Muscle layer of colon (tissue), 2 donors: ENCODE measurements at regions not wholly inside any gene's neighbourhood (a gene's known extent, or its start where the extent isn't known, plus 50 kb on each side); places are given as distances from the start of the nearest gene placed in this dataset.

Experiments
- H3K27ac ChIP-seq: one replicate; pipeline ENCODE4 v1.7.0; 2013; ENCODE audit warnings: low read depth, mild to moderate bottlenecking, low read length, moderate library complexity
- H3K27me3 ChIP-seq, 2 donors: one replicate each; pipeline ENCODE4 v1.7.0; 2013; ENCODE audit warnings: low read length in 2 of 2, mild to moderate bottlenecking in 2 of 2; ENCODE audit not compliant: insufficient read depth in 2 of 2, control insufficient read depth in 1 of 2
- H3K36me3 ChIP-seq: one replicate; pipeline ENCODE4 v1.7.0; 2013; ENCODE audit warnings: mild to moderate bottlenecking, low read length; ENCODE audit not compliant: insufficient read depth
- H3K4me1 ChIP-seq: one replicate; pipeline ENCODE4 v1.7.0; 2013; ENCODE audit warnings: mild to moderate bottlenecking, low read length; ENCODE audit not compliant: insufficient read depth
- H3K4me3 ChIP-seq, 2 donors: one replicate each; pipeline ENCODE4 v1.7.0; 2013; ENCODE audit warnings: low read length in 2 of 2, low read depth in 1 of 2, mild to moderate bottlenecking in 1 of 2, moderate library complexity in 1 of 2
- H3K9ac ChIP-seq: one replicate; pipeline ENCODE4 v1.7.0; 2013; ENCODE audit warnings: low read length
- H3K9me3 ChIP-seq: one replicate; pipeline ENCODE4 v1.7.0; 2013; ENCODE audit warnings: mild to moderate bottlenecking, low read length
- donor health status: abdominal sarcoma.
- donor health status: Adenocarcinoma of cecum.

- H3K9ac ChIP-seq: no peak overlapping the region
- H3K9me3 ChIP-seq: no peaks in the 10 kb centered on the region
- no peaks in the 10 kb centered on the region for H3K36me3 ChIP-seq
- H3K27ac ChIP-seq: no peak overlapping the region
- no peaks in the 10 kb centered on the region for H3K27me3 ChIP-seq
- no peak overlapping the region for H3K4me3 ChIP-seq
- H3K4me1 ChIP-seq: no peaks in the 10 kb centered on the region
Measured at GRCh38 chr5:98517560-98518366, 255.7 kb upstream of the RGMB start.

DNA sequence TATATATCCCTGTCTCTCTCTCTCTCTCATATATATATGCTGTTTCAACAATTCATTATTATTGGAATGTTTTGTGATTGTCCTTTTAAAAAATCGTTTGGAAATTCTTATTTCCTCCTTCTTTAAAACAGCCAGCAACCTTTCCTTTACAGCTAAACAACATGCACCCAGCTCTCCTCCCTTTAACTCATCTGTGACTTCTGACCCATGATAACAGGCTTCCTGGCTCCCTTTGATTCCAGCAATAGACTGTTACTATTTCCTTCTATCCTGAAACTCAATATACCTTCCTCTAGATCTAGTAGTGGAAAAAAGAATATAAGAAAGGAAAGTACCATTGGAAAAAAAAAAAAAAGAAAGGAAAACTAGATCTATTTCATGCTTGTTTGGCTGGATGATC lies 254.7 kb upstream of the RGMB start:
- no peaks in the 10 kb centered on the region for H3K36me3 ChIP-seq
- no peaks in the 10 kb centered on the region for H3K4me1 ChIP-seq
- no peaks in the 10 kb centered on the region for H3K27me3 ChIP-seq
- H3K4me3 ChIP-seq: no peak overlapping the region
- no peak overlapping the region for H3K9ac ChIP-seq
- H3K27ac ChIP-seq: no peak overlapping the region
- no peaks in the 10 kb centered on the region for H3K9me3 ChIP-seq

GRCh38 chr5:98519571-98519970 lies 253.9 kb upstream of the RGMB start:
- H3K9me3 ChIP-seq: no peaks in the 10 kb centered on the region
- H3K9ac ChIP-seq: no peak overlapping the region
- H3K4me3 ChIP-seq: no peak overlapping the region
- H3K4me1 ChIP-seq: no peaks in the 10 kb centered on the region
- no peaks in the 10 kb centered on the region for H3K27me3 ChIP-seq
- H3K27ac ChIP-seq: no peak overlapping the region
- no peaks in the 10 kb centered on the region for H3K36me3 ChIP-seq

GRCh38 chr5:98521821-98522220 lies 251.6 kb upstream of the RGMB start:
- Histone ChIP-seq H3K27ac (no peak overlapping the region), H3K4me3 (no peak overlapping the region), H3K9me3 (no peaks in the 10 kb centered on the region), H3K27me3 (no peaks in the 10 kb centered on the region), H3K9ac (no peak overlapping the region), H3K4me1 (no peaks in the 10 kb centered on the region), H3K36me3 (no peaks in the 10 kb centered on the region)

DNA sequence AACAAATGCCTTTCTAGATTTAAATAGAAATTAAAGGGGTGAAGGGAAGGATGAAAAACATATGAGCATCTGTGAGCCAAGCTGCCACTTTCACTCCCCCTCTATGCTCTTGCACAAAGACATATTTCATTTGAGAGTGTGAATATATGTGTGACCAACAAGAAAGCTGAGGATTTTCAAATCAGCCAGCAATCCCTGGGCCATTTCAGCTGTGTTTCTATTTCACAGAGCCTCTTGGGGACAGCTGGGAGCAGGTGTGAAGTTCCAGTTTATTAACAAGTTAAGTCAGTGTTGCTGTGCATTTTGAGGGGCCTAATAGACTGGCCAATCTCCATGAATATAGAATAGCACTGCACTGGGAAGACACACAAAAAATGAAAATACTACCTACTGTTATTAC lies 248.7 kb upstream of the RGMB start:
- Histone ChIP-seq H3K27ac (no peak overlapping the region), H3K9me3 (no peaks in the 10 kb centered on the region), H3K36me3 (no peaks in the 10 kb centered on the region), H3K4me3 (no peak overlapping the region), H3K27me3 (no peaks in the 10 kb centered on the region), H3K4me1 (no peaks in the 10 kb centered on the region), H3K9ac (no peak overlapping the region)

DNA sequence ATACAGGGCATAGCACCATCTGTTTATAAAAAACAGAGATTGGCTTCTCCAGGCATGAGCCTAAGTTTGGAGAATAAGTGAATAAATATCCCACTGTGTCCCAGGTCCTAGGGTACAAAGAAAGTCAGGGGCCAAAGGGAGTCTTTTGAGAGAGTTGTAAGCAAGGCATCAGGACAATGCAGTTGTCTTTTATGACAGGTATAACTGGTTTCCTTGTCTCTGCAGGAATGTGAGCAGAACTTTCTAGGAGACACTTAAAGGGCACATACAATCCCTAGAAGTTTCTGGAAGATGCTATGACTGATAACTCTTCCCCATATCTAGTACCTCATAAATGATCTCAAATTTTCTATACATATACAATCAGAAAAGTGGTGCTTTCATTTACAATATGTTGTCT lies 245.6 kb upstream of the RGMB start:
- Histone ChIP-seq H3K4me3 (no peak overlapping the region), H3K4me1 (no peaks in the 10 kb centered on the region), H3K9ac (no peak overlapping the region), H3K27ac (no peak overlapping the region), H3K9me3 (no peaks in the 10 kb centered on the region), H3K27me3 (no peaks in the 10 kb centered on the region), H3K36me3 (no peaks in the 10 kb centered on the region)

- no peaks in the 10 kb centered on the region for H3K27me3 ChIP-seq
- H3K4me1 ChIP-seq: no peaks in the 10 kb centered on the region
- H3K9me3 ChIP-seq: no peaks in the 10 kb centered on the region
- H3K27ac ChIP-seq: no peak overlapping the region
- H3K36me3 ChIP-seq: no peaks in the 10 kb centered on the region
- H3K4me3 ChIP-seq: no peak overlapping the region
- H3K9ac ChIP-seq: no peak overlapping the region
Measured at GRCh38 chr5:98529321-98529720, 244.1 kb upstream of the RGMB start.

GRCh38 chr5:98530224-98530623 lies 243.2 kb upstream of the RGMB start:
- Histone ChIP-seq H3K4me1 (no peaks in the 10 kb centered on the region), H3K9ac (no peak overlapping the region), H3K27ac (no peak overlapping the region)

DNA sequence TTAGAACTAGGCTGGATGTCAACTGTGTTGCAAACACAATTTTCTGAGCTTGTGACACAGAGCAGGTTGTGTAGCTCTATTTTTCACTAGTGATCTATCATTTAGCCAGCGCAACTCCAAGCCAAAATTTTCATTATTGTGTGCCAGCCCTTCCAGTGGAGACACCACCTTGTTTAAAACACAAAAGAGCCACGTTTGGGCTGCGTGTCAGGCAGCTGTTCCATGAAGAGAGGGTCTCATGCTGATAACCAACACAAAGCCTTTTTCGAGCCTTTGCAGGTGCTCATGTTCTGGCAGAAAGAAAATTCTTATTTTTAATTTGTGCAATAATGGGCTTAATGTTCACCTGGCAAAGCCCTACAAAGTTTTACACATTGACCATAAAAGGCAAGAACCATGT lies 237.6 kb upstream of the RGMB start:
- no peak overlapping the region for H3K9ac ChIP-seq
- H3K4me1 ChIP-seq: no peaks in the 10 kb centered on the region
- H3K4me3 ChIP-seq: no peak overlapping the region
- no peaks in the 10 kb centered on the region for H3K36me3 ChIP-seq
- no peaks in the 10 kb centered on the region for H3K9me3 ChIP-seq
- no peak overlapping the region for H3K27ac ChIP-seq
- H3K27me3 ChIP-seq: no peaks in the 10 kb centered on the region

More at GRCh38 chr5:98530224-98530623, 243.2 kb upstream of the RGMB start:
- Histone ChIP-seq H3K27me3 (no peaks in the 10 kb centered on the region), H3K4me3 (no peak overlapping the region), H3K9me3 (no peaks in the 10 kb centered on the region), H3K36me3 (no peaks in the 10 kb centered on the region)

DNA sequence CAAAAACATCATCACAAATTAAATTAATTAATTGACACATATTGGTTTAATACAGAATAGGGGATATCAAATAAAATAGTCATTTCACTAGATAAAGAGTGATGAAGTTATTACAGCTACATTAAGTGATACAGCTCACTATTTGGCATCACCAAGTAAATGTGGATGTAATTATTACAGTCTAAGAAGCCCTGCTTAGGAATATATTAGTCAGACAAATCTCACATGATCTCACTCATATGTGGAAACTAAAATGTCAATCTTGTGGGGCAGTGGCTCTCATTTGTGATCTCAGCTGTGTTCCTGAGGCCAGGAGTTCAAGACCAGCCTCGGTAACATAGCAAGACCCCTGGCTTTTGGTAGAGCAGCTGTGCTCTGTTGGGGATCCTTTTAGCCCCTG lies 233.4 kb upstream of the RGMB start:
- Histone ChIP-seq H3K9me3 (no peaks in the 10 kb centered on the region), H3K4me1 (no peaks in the 10 kb centered on the region), H3K4me3 (no peak overlapping the region), H3K27me3 (no peaks in the 10 kb centered on the region), H3K36me3 (no peaks in the 10 kb centered on the region), H3K27ac (no peak overlapping the region), H3K9ac (no peak overlapping the region)

GRCh38 chr5:98541641-98542040 lies 231.8 kb upstream of the RGMB start:
- Histone ChIP-seq H3K9me3 (no peaks in the 10 kb centered on the region), H3K27ac (no peak overlapping the region), H3K36me3 (no peaks in the 10 kb centered on the region)

GRCh38 chr5:98543490-98543889 lies 230.0 kb upstream of the RGMB start:
- H3K9me3 ChIP-seq: no peaks in the 10 kb centered on the region

More at GRCh38 chr5:98541641-98542040, 231.8 kb upstream of the RGMB start:
- H3K4me1 ChIP-seq: no peaks in the 10 kb centered on the region
- no peak overlapping the region for H3K9ac ChIP-seq
- H3K27me3 ChIP-seq: no peaks in the 10 kb centered on the region
- no peak overlapping the region for H3K4me3 ChIP-seq

More at GRCh38 chr5:98543490-98543889, 230.0 kb upstream of the RGMB start:
- H3K4me3 ChIP-seq: no peak overlapping the region
- no peaks in the 10 kb centered on the region for H3K4me1 ChIP-seq
- no peak overlapping the region for H3K27ac ChIP-seq
- no peak overlapping the region for H3K9ac ChIP-seq
- no peaks in the 10 kb centered on the region for H3K27me3 ChIP-seq
- H3K36me3 ChIP-seq: no peaks in the 10 kb centered on the region
